HG02763 (cell line): ENCODE measurements at regions not wholly inside any gene's neighbourhood (a gene's known extent, or its start where the extent isn't known, plus 50 kb on each side); places are given as distances from the start of the nearest gene placed in this dataset.

Experiments used
- ATAC-seq: cut with Tn5 transposase; IDR thresholded peaks from one replicate; pipeline ENCODE4 v1.9.1; 2021; ENCODE audit warnings: mild to moderate bottlenecking, moderate library complexity; ENCODE audit not compliant: unreplicated experiment

DNA sequence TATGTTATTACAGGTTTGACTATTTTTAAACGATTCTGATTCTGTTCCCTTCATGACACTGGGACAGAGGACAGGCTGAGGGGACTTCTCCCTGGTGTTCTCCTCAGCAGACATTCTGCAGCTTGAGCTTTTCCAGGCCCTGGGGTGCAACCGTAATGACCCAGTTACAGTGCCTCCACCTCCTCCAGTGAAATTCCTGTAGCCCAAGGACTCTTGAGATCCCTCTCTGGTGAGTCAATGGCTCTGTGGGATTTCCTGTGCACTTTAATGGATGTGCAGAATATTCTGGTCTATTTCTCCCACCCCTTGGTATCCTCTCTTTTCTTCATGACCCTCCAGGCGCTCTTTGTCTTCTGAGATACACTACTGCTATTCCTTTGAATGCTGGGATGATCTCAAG is 319.3 kb downstream of the INHBA start:
- no peak for ATAC-seq

DNA sequence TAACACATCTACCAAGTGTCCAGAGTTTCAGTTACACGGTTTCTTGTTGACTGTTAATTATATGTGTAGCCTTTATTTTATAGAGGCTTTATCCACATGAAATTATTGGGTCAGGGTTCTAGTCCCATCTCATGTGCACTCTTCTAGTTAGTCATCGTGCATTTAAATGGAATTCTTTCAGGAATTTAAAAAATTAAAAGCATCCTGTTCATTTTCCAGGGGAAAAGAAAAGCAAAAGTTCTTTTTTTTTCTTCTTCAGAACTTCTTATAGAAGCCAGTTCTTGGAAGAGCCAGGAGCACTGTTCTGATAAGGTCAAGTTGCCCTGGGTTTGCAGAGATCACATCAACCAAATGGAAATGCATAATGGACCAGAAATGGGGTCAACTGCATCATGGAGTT is 324.7 kb downstream of the INHBA start:
- no peak for ATAC-seq

DNA sequence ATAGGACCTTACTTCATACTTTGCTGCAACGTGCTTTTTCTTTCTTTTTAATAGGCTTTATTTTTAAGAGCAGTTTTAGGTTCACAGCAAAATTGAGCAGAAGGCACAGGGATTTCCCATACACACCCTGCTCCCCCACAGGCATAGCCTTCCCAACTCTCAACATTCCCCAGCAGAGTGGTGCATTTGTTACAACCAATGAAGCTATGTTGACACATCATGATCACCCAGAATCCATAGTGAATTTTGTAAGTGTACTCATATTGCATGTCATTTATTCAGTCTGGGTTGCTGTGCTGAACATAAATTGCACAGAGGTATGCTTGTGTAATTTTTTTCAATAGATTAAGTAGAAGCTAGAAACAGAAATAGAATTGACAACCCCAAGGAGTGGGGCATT is 327.3 kb downstream of the INHBA start:
- no peak for ATAC-seq

DNA sequence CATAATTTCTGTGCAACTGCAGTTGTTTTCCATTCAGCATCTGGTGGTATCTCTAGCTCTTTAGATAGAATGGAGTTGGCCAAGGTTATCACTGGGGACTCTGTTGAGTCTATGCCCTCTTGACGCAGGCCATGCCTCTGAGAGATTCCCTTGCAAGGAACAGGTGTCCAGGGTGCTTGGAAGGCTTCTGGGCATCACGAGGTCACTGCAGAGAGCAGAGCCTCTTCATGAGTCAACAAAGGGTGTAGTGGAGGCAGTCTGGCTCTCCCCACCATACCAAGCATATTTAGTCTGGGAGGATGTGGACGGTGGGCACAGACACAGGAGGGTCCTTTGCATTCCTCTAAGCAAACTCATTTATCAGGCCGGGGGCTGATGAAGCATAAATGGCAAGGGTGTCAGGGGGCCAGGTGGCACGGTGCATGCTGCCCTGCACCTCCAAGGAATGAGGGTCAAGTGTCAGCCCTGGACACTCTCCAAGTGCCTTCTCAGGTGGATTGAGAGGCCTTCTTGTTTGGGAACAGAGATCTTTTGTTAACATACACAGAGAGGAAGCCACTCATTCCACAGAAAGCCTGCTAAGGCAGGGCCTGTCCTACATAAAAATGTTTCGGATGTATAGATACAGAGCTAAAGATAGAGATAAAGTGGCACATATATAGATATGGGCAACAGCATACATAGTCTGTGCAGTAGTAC is 328.6 kb downstream of the INHBA start:
- ATAC-seq: no peak

DNA sequence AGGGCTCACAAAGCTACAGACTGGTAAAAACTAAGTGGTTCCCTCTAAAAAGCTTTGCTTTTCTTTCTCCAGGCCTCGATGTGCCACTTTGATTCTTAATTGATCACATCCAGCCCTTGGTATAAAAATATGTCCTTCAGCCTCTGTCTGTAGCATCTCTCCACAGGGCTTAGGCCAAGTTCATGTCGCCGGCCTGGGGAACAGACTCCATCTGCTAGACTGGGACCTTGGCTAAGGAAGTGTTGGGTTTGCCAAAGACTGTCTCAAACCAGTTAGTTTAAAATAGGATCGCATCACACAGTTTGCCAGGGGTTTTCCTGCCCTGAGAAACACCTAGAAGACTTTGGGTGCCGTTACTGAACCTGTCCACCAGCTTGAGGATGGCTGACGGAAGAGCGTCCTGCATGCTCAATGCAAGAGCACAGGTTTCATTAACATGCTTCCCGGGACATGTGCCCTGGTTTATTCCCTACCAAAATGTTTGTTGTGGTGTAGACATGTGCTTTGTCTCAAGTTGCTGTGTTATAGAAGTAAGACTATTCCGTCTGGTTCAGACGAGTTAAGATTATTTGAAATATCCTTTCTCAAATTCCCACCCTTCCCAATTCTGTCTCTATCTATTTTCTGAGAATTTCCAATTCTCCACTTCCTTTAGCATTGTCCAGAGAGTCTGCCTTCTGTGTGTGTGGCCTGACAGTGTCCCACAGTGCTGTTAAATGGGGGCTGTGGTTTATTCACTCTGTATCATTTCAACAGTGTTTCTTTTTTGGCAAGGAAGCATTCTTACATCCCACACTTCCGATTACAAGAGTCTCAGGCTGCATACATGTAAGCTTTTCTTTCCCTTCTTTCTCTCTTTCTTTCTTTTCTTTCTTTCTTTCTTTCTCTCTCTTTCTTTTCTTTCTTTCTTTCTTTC is 334.7 kb downstream of the INHBA start:
- ATAC-seq: no peak

DNA sequence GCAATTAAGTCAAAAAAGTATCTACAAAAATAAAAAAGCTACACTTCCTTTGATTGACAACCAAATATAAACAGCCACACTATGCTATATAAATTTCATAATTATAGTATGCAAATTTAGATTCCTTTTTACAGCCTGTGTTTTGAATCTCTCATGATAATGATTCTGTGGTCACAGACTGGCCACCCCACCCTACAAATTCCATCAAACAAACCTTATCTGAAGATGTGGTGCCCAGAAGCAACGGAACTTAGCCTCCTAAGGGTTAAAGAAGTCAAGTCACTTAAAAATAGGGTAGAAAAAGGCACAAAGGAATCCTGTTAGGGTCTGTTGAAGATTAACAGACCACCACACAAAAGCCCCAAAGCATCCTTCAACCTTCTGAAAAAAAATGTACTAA is 351.8 kb downstream of the INHBA start:
- ATAC-seq: no peak

DNA sequence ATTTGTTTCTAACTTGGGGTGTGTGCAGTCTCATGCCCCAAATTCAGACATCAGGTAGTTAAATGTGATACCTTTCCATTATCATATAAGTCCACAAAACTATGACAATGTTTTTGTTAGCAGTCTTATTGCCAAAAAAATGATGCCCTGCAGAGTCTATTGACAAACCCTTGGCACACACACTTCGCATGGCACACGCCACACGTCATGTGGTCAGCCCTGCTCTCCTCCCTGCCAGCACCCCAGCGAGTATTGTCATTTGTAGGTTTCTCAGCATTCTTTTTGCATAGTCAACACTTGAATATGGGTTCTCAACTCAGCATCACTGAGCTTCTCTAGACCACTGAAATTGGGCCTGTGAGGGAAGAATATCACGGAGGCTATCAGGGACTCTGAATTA is 356.0 kb downstream of the INHBA start:
- no peak for ATAC-seq

DNA sequence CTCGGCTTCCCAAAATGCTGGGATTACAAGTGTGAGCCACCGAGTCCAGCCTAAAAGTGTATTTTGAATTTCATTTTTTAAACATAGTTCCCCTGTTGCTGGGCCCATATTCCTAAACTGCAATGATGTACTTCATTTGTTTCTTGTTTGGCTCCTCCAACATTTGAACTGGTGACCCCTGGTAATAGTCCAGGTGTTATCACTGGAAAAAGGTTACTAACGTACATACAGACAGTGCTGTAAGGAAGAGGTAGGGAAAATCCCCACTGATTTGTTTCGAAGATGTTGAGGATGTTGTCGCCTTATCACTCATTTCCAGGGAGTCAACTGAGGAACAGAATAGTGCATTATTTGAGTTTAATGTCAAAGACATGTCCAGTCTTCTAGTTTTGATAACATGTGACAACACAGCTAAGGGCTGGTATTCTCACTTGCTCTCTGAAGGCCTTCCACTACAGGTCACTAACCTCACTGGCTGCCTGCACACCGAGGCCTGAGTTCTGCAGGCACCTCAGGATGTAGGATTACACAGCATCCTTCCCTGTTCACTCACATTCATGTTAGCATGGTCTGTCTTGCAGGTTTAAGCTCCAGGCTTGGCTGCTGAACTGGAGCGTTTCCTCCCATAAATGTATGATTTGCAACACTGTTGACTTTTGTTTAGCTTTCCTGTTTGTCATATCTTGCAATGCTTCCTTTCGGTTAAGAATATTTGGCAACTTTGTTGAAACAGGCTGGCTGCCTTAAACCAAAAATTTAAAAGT is 362.8 kb downstream of the INHBA start:
- ATAC-seq: no peak

DNA sequence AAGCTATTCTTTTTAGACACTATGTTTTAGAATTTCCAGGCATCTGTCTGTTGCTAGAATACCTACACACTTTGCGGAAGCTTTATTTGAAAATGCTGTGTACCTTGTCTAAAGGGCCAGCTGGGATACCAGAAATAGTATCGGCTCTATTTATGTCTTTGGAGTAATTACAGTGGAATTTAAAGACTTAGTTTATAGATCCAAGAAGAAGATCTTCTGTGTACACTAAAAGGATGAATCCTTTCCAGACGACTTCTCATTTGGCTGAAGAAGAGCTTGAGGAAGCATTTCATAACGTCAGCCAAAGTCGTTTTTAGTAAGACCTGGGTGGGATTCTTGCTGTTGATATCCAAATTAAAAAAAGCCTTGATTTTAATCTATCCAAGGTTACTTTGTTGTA is 365.9 kb downstream of the INHBA start:
- no peak for ATAC-seq

DNA sequence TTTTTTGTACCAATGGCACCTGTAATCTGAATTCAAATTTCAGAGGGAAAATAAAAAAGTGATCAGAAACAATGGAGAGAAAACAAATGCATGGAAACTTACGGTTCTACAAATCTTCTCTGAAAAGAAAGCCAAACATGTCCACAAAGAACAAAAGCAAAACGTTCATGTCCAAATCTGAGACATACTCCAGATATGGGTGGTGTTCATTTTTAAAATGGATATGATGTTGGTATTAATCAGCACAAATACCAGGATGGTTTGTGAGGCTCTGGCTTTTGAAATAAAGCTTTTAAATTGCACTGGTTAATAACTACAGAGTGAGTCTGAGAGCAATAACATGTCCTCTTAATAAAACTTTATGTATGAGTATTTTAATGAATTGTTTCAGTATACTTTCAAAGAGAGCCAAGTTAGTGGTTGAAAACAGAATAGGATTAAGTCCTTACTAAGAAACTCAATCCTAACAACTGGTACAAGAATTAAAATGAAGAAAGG is 366.4 kb downstream of the INHBA start:
- no peak for ATAC-seq

DNA sequence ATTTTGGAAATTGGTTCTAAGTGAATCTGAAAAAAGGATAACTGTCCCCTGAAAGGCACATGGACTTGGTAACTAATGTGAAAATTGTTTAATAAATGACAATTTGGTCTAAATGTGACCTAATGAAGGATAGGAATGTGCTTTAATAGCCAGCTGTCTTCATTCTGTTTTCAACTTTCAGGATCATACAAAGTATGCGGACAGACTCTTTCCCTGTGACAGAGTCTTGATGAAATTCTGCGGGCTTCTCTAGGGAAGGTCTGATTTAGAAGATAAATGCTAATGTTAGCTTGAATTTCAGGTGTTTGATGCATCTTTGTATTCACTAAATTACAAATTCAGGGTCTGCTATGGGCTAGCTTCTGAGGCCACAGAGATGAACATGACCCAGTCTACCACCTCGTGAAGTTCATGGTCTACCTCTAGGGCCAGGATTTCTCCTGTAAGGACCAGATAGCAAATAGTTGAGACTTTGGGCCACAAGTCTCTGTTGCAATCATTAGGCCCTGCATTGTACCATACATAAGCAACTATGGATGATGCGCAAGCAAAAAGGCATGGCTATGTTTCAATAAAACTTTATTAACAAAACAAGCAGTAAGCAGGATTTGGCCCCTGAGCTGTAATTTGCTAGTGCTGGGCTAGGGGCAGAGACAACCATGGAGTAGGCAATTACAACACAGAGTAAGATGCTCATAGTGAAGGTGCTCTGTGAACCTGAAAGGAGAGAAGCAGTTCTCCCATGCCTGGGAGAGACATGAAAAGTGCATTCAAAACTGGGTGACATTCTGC is 368.6 kb downstream of the INHBA start:
- ATAC-seq: no peak

DNA sequence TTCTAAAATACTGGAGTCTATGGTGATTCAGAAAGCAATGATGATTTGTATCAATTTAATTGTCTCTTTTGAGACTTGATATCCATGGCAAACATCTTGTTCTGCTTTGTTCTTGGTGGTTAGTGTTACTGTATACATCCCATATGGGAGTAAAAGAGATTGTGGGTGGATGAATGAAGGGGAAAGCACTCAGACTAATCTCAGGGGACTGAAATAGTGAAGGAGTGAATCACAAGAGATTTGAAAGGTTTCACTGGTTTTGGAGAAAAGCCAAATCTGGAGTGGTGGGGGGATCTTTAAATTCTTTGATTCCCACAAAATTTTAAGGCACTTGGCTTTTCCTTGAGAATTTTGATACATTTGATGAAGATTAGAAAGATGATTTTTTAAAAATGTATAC is 369.4 kb downstream of the INHBA start:
- no peak for ATAC-seq

DNA sequence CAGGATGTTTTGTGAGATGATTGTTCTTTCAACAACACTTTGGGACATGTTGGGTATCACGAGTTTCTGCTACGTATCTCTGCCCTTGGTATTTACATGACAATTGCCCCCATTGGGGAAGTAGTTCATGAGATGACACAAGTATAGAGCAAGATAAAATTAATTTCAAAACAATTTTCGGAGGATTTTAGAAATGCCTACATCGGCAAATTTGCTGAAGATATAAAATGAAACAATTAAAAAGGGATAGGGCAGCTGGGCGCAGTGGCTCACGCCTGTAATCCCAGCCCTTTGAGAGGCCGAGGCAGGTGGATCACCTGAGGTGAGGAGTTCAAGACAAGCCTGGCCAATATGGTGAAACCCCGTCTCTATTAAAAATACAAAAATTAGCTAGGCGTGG is 371.7 kb downstream of the INHBA start:
- ATAC-seq: no peak

DNA sequence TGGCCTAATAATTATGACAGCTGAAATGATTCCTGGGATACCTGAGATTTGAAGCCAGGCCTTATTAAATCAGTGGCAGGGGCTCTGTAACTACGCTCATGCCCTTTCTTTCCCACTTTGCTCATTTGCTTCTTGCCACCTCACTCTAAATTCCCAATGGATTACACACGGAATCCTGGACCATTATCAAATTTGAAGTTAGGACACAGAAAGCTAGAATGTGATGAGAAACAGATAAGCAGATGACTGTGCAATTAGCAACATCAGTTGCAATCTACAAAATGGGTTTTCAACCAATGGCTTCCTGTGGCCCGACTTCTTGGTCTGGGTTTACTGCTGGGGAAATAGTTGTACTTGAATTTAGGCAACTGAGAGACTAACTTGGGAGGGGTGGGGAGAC is 374.3 kb downstream of the INHBA start:
- no peak for ATAC-seq

DNA sequence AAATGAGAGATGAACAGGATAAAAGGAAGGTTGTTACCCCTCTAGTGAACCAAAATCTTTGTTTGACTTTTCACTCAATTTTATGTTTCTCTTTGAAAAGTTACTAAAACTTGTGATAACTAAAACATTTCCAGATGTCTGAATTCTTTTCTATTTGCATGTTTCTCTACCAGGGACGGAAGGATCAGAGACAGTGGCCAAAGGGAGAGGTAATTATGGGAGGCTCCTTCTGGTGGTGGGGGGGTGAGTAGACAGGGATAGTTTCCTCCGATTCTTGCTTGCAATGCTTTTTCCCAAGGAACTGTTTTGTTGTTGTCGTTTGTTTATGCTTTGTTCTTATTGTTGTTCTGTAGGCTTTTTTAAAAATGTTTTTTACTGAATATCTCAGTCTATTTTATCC is 374.8 kb downstream of the INHBA start:
- ATAC-seq: no peak

DNA sequence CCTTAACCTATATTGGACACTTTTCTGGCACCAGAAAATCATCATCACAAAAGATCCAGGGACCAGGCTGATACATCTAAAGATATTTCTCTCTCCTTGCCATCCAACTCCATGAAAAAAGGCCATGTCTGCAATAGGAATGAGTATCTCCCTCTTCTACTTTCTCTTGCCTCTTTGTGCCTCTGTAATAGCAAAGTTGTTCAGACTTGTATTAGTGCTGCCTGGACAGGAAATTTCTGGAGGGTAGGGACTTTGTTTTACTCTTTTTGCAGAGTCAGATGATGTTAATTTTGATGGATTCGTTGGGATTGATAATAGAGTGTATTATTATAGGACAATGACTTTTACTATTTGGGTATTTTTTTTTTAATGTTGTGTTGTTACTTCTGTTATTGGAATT is 376.3 kb downstream of the INHBA start:
- no peak for ATAC-seq

DNA sequence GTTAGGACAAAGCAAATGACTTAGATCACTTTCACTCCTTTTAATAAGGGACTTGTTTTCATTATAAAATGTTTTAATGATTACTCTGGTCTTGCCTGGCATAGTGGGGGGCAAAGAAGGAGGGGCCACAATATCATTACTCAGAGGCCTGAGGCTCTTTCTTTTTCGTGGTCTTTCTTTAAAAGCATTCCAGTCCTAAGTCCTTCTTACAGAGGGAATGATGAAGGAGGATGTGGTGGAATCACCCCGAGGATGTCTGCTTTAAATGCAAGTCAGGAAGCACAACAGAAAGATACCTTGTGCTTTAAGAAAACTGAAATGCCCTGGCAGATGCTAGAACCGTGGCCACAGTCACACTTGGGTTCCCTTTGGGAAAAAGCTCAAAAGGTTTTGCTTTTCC is 379.1 kb downstream of the INHBA start:
- ATAC-seq: no peak

DNA sequence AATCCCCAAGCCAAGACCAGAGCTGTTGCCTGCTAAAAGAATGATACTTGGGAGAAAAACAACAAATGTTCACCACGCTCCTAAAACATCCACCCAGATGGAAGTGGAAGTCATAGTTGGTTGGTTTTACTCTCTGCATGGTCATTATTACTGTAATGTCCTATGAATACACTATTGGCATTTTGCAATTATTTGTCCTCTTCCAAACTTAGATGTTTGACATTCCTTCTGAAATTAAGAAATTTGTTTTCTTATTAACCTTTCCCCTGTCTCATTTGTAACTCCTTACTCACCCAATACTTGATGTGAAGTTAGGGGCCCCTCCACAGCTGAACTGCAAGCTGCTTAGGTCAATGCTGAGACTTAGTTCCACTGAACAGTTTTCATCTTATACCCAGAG is 383.3 kb downstream of the INHBA start:
- ATAC-seq: no peak

DNA sequence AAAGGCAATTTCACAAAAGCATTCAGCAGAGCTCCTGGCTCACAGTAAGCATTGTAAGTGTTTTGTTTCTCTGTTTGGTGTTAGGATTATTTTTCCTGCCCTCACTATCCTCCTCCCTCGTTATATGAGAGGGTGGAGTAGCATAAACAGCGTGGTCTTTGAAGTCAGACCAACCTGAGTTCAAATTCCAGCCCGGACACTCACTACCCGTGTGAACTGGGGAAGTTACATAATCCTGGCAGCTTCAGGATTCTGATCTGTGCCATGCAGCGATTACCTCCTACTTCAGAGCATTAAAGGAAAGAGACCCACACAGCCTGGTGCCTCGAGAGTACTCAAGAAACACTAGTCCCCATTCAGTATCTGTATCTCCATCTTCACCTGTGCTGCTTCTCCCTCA is 386.5 kb downstream of the INHBA start:
- ATAC-seq: no peak

DNA sequence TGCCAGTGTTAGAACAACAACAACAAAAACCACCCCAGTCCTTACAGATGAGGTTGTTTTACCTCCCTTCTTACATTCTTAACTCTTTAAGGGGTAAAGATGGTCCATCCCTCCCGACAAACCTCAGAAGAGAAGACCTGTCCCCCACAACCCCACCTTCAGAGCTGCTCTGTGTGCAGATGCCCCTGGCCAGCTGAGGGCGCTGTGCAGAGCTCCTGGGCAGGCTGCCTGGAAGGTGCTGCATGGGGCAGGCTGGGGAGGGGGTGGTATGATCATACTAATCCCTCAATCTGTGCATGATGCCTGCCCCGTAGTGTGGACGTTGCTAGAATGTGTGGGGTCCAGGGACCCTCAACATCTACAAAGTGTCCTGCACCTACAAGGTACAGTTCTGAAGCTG is 387.1 kb downstream of the INHBA start:
- no peak for ATAC-seq

DNA sequence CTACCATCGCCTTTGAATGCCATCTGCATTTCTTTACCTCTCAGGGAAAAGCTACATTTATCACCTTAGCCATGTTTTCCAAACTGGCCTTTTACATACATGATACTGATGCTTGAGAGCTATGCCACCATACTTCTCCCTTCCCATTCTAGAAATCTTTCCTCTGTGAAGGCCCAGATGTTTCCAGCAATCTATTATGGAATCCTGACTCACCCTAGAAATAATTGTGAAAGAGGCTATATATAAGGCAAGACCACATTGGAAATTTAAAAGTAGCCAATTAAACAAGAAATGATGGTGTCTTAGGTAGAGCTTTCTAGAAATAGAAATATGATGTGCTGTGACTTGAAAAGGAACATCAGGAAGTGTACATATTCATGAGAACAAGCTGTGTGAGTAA is 389.7 kb downstream of the INHBA start:
- no peak for ATAC-seq
